ENCODE measurements at regions not wholly inside any gene's neighbourhood (a gene's known extent, or its start where the extent isn't known, plus 50 kb on each side); places are given as distances from the start of the nearest gene placed in this dataset.

- DNase-seq (ENCODE audit: low spot score) = no peak
Observed at GRCh38 chr5:165665735-165666400, 2160.4 kb downstream of the MAT2B start.

GRCh38 chr5:165673499-165673898 is 2168.1 kb downstream of the MAT2B start:
- DNase-seq (ENCODE audit: low spot score) = no peak

GRCh38 chr5:165695796-165696195 is 2190.4 kb downstream of the MAT2B start:
- DNase-seq (ENCODE audit: low spot score) = no peak

GRCh38 chr5:165705960-165706359 is 2200.5 kb downstream of the MAT2B start:
- no peak for DNase-seq (ENCODE audit: low spot score)

DNA sequence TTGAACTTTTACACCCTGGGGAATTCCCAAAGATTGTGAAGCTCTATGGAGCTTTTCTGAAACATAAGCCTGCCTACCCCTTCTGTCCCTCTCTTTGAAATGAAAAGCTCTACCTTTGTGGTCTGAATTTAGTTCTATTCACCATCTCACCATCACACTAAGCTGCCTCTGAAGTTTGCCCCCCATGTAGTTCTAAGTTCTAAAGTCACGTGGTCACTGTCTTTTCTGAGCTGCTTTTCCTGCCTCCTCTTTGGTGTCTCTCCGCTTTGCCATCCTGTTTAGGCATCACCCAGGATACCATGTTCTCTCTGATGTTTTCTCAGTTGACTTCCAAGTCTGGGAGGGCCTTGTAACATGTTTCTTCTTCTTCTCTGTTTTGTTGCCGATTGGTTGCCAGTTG is 2206.6 kb downstream of the MAT2B start:
- no peak for DNase-seq (ENCODE audit: low spot score)

DNA sequence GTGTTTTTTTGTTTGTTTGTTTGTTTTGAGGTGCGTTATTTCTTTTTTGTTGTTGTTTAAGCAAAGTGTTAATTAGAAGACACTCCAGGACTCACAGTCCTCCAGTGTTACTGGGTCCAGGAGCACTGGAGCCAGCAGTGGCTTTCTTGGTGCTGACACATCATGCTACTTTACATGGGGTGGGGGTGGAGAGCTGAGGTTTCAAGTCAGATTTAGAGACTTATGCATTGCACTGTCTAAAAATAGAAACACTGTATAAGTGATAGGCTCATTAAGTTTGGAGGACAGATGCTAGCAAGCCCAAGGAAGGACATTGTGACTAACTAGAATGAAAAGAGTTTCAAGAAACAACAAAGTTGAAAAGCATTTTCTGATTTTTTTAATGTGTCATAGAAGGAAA is 2209.2 kb downstream of the MAT2B start:
- no peak for DNase-seq (ENCODE audit: low spot score)

DNA sequence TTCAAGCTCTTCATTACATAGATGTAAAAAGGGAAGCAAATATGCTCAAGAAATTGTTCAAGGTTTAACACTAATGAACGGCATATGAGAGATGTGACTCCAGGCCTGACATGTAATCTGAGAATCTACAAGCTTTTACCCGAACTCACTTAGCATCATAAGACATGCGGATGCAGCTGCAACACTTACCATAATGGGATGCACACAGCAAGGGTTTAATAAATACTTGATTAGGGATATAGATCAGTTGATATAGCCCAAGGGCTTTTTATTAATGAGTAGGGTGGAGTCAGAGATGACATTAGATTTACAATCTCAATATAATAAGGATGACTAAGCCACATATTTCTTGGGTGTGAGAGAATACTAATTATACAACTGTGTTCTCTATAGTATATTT is 2215.5 kb downstream of the MAT2B start:
- no peak for DNase-seq (ENCODE audit: low spot score)

- no peak for DNase-seq (ENCODE audit: low spot score)
Observed at GRCh38 chr5:165722401-165722800, 2217.0 kb downstream of the MAT2B start.

GRCh38 chr5:165723931-165724330 is 2218.5 kb downstream of the MAT2B start:
- DNase-seq (ENCODE audit: low spot score) = no peak

DNA sequence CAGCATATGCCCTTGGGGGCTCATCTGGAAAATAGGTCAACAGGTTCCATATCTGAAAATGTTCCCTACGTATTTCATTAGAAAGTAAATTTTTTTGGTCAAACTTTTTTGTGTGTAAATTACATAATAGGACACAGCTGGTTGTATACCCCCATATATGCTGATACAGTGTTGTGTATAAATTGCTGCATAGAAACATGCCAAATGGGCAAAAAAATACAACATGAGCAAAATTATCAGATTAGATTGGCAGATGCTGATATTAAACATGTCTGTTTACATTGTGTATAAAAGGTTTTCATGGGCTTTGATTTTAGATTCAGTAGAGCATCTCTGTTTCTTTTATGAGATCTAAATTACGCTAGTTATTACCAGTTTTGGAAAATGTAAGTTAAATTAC is 2223.0 kb downstream of the MAT2B start:
- no peak for DNase-seq (ENCODE audit: low spot score)

DNA sequence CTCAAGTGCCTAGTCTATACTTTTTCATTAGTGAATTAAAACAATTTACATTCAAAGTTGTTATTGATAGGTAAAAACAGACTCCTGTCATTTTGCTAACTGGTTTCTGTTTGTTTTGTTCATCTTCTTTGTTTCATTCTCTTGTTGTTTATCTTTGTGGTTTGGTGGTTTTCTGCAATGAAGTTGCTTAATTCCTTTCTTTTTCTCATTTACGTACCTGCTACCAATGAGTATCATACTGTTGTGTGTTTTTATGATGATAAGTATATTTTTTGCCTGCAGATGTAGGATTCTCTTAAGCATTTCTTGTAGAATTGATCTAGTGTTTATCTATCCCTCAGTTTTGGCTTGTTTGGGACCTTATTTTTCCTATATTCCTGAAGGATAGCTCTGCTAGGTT is 2230.0 kb downstream of the MAT2B start:
- DNase-seq (ENCODE audit: low spot score) = no peak

GRCh38 chr5:165739079-165739741 is 2233.8 kb downstream of the MAT2B start:
- DNase-seq (ENCODE audit: low spot score) = no peak

- no peak for DNase-seq (ENCODE audit: low spot score)
Observed at GRCh38 chr5:165757791-165758190, 2252.4 kb downstream of the MAT2B start.

DNA sequence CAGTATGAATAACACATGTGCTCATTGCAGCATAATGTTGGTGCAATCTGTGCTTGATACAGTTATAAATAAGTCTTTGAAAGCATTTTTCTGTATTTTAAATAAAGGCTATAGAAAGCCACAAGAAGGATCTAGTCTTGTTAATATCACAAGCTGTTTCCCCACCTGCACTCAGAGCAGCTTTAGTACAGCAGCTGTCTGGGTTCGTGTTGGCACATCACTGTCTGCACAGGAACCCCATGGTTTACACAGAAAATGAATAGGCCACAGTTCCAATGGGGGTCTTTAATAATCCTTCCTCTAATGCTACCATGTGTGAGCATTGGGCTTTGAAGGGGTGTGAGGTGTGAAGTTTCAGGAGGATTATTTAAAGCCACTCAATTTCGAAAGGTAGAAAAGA is 2269.7 kb downstream of the MAT2B start:
- DNase-seq (ENCODE audit: low spot score) = no peak

- no peak for DNase-seq (ENCODE audit: low spot score)
Observed at GRCh38 chr5:165779505-165779904, 2274.1 kb downstream of the MAT2B start.

DNA sequence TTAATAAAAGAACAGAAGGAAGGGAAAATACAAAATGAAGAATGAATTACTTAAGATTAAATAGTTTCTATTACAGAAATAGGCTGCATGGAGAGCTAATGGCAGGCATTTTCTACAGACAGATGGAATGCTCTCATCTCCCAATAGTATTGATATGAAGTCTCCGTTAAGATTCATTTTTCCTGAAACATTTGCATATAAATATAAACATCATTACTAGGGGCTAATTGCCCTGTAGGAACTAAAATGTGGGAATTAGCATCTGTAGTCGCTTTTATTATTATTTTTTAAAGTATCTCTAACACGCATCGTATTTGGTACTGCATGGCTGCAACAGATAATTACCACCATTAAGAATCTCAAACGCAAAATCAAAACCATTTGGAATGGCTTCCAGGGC is 2275.5 kb downstream of the MAT2B start:
- no peak for DNase-seq (ENCODE audit: low spot score)

- DNase-seq (ENCODE audit: low spot score) = no peak
Observed at GRCh38 chr5:165781738-165782137, 2276.3 kb downstream of the MAT2B start.

GRCh38 chr5:165783024-165783423 is 2277.6 kb downstream of the MAT2B start:
- DNase-seq (ENCODE audit: low spot score) = no peak

DNA sequence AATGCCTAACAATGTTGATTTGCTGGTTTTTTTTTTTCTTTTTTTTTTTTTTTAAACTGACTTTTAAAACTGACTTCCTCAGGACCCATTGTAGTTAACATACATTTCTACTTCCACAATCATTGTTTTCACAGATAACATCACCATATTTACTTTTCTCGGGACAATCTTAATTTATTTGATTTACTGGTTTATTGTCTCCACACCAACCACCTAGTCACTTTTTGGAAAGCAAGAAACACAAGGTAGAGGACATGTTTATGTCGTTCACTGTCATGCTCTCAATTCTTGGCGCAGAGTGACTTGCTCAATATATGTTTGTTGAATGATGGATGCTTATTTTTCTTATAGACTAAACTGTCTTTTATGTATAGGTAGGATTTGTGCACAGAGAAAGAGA is 2280.7 kb downstream of the MAT2B start:
- DNase-seq (ENCODE audit: low spot score) = no peak

DNA sequence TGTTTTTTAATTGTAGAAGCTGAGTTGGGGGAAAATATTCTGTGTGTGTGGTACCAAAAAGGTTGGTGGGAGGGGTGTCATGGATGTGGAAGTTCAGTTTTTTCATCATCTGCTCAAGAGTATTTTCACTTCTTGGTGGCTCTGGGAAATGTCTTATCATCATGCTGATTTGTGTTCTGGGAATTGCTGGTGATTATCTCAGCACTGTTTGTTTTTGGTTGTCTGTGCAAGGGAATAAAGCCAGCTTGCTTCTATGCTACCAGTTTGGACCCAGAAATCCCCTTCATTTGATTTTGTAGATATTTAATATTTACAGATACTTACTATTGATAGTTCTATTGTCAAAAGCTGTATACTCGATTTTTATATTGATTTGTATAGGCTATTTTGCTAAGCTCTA is 2289.7 kb downstream of the MAT2B start:
- DNase-seq (ENCODE audit: low spot score) = no peak

DNA sequence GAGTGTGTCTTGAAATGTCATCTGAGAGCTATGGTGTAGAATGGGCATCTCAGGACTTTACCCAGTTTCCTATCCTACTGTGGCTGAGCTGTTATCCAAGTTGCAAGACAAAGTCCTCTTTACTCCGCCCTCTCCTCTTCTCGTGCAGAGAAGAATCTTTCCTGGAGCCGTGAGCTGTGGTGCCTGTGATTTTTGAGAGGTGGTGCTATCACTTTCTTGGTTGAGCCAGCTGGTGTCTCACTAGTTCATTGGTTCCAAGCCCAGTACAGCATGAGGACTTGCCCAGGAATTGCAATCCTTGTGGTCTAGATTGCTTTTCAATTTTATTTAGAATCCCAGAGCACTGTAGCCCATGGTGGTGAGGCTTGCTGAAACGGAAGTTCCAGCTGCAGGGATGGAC is 2300.3 kb downstream of the MAT2B start:
- no peak for DNase-seq (ENCODE audit: low spot score)

DNA sequence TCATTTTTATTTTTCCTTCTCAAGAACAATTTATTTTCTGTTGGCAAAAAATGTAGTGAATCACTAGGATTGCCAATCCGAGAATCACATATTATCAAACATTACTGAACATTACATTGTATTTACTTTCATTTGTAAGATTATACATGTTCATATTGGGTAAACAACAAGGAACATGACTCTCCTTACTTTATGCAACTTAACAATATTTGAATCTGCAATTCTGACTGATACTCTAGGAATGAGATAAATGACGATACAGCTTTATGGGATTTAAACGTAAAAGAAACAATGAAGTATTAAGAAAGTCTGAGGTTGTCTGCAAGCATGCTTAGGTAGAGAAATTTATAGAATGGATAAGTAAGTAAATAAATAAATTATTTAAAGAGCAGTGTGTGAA is 2302.9 kb downstream of the MAT2B start:
- no peak for DNase-seq (ENCODE audit: low spot score)

DNA sequence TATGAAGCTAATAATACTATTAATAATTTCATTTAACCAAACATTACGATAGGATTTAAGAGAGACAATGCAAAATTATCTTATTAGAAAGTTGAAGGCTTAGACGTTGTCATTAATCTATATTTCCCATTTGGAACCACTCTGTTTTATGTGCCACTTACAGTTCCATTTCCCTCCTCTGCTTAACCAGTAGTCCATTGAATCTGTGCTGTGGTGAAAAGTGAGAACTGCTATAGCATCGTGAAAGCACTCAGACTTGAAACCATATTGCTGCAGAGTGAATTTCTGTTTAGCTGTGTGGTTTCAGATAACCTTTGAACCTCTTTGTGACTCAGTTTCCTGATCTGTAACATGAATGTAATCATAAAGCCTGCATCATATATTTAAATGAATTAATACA is 2304.5 kb downstream of the MAT2B start:
- DNase-seq (ENCODE audit: low spot score) = no peak

- no peak for DNase-seq (ENCODE audit: low spot score)
Observed at GRCh38 chr5:165829504-165829903, 2324.1 kb downstream of the MAT2B start.

Data from GM03348 (cell line).